Activated CD4-positive, alpha-beta T cell treated with anti-CD3 and anti-CD28 coated beads, Interleukin-2, Interleukin-6, amounts not matched to agents 100 ng/mL and 50 ng/mL, durations not matched to agents 16 hours and 8 hours (primary cell): ENCODE measurements at regions not wholly inside any gene's neighbourhood (a gene's known extent, or its start where the extent isn't known, plus 50 kb on each side); places are given as distances from the start of the nearest gene placed in this dataset.

ENCODE experiments used
- DNase-seq: peaks from one replicate; pipeline ENCODE4 v3.0.0-alpha.2; 2020

- peak; percentile 54 for DNase-seq
Measured at GRCh38 chr4:153142700-153143438, 61.4 kb upstream of the TRIM2 start.

GRCh38 chr4:153143527-153144348 lies 60.5 kb upstream of the TRIM2 start:
- DNase-seq = no peak

GRCh38 chr4:153146031-153146430 lies 58.2 kb upstream of the TRIM2 start:
- DNase-seq = no peak

- DNase-seq = no peak
Measured at GRCh38 chr4:153146961-153147360, 57.3 kb upstream of the TRIM2 start.

GRCh38 chr4:153148791-153149190 lies 55.5 kb upstream of the TRIM2 start:
- DNase-seq = no peak

- DNase-seq = no peak
Measured at GRCh38 chr4:153151535-153152455, 52.4 kb upstream of the TRIM2 start.

- DNase-seq = peak; percentile 72
Measured at GRCh38 chr4:153152501-153153338, 51.5 kb upstream of the TRIM2 start.

GRCh38 chr4:153153339-153153871 lies 50.8 kb upstream of the TRIM2 start:
- peak; percentile 81 for DNase-seq

- DNase-seq = peak; percentile 30
Measured at GRCh38 chr4:153154007-153154975, 50.0 kb upstream of the TRIM2 start.
